ENCODE measurements at regions not wholly inside any gene's neighbourhood (a gene's known extent, or its start where the extent isn't known, plus 50 kb on each side); places are given as distances from the start of the nearest gene placed in this dataset.

GRCh38 chr3:161818106-161818505, 321.5 kb downstream of the OTOL1 start:
- no peak for ATAC-seq (replicated peaks in 1 of 2)
- no peaks in the 10 kb centered on the region for H3K27me3 Mint-ChIP-seq (ENCODE audit: low read depth)
- no peak overlapping the region for H3K4me3 Mint-ChIP-seq
- no peak for DNase-seq
- no peaks in the 10 kb centered on the region for H3K36me3 Mint-ChIP-seq (ENCODE audit: insufficient read depth in 2 of 2)
- peaks cover 0 to 2% of the 10 kb centered on the region in 2 donors for H3K9me3 Mint-ChIP-seq
- no peaks in the 10 kb centered on the region for H3K4me1 Mint-ChIP-seq (ENCODE audit: low read depth)
- no peak overlapping the region for H3K27ac Mint-ChIP-seq

GRCh38 chr3:161821591-161821990, 325.0 kb downstream of the OTOL1 start:
- DNase-seq (no peak), ATAC-seq (replicated peaks in 1 of 2) (no peak)
- Mint-ChIP-seq H3K9me3 (peaks cover 0 to 5% of the 10 kb centered on the region in 2 donors), H3K27ac (no peak overlapping the region), H3K4me3 (no peak overlapping the region), H3K36me3 (ENCODE audit: insufficient read depth in 2 of 2) (no peaks in the 10 kb centered on the region), H3K4me1 (ENCODE audit: low read depth) (no peaks in the 10 kb centered on the region), H3K27me3 (ENCODE audit: low read depth) (no peaks in the 10 kb centered on the region)

- H3K36me3 Mint-ChIP-seq (ENCODE audit: insufficient read depth in 2 of 2), result no peaks in the 10 kb centered on the region
- H3K4me1 Mint-ChIP-seq (ENCODE audit: low read depth), result no peaks in the 10 kb centered on the region
- ATAC-seq (replicated peaks in 1 of 2), result no peak
- no peak overlapping the region for H3K4me3 Mint-ChIP-seq
- no peaks in the 10 kb centered on the region for H3K27me3 Mint-ChIP-seq (ENCODE audit: low read depth)
- H3K27ac Mint-ChIP-seq, result no peak overlapping the region
- peaks cover 0 to 6% of the 10 kb centered on the region in 2 donors for H3K9me3 Mint-ChIP-seq
- no peak for DNase-seq
Observed at GRCh38 chr3:161822291-161822690, 325.7 kb downstream of the OTOL1 start.

- ATAC-seq (replicated peaks in 1 of 2), result no peak
Observed at GRCh38 chr3:161823910-161824309, 327.3 kb downstream of the OTOL1 start.

GRCh38 chr3:161838021-161838420, 341.4 kb downstream of the OTOL1 start:
- Mint-ChIP-seq H3K36me3 (ENCODE audit: insufficient read depth in 2 of 2) (no peaks in the 10 kb centered on the region), H3K4me3 (no peak overlapping the region), H3K9me3 (peaks cover 8 to 10% of the 10 kb centered on the region in 2 donors), H3K27me3 (ENCODE audit: low read depth) (no peaks in the 10 kb centered on the region), H3K27ac (no peak overlapping the region), H3K4me1 (ENCODE audit: low read depth) (no peaks in the 10 kb centered on the region)
- ATAC-seq (replicated peaks in 1 of 2), result no peak
- DNase-seq, result no peak

More at GRCh38 chr3:161823910-161824309, 327.3 kb downstream of the OTOL1 start:
- H3K4me1 Mint-ChIP-seq (ENCODE audit: low read depth), result no peaks in the 10 kb centered on the region
- H3K27me3 Mint-ChIP-seq (ENCODE audit: low read depth), result no peaks in the 10 kb centered on the region
- peaks cover 0 to 6% of the 10 kb centered on the region in 2 donors for H3K9me3 Mint-ChIP-seq
- no peak overlapping the region for H3K27ac Mint-ChIP-seq
- DNase-seq, result no peak
- no peak overlapping the region for H3K4me3 Mint-ChIP-seq
- H3K36me3 Mint-ChIP-seq (ENCODE audit: insufficient read depth in 2 of 2), result no peaks in the 10 kb centered on the region

GRCh38 chr3:161848376-161848775, 351.8 kb downstream of the OTOL1 start:
- ATAC-seq (replicated peaks in 1 of 2) (no peak), DNase-seq (no peak)
- no peaks in the 10 kb centered on the region for H3K27me3 Mint-ChIP-seq (ENCODE audit: low read depth)
- no peaks in the 10 kb centered on the region for H3K4me1 Mint-ChIP-seq (ENCODE audit: low read depth)
- no peak overlapping the region for H3K4me3 Mint-ChIP-seq
- H3K36me3 Mint-ChIP-seq (ENCODE audit: insufficient read depth in 2 of 2), result no peaks in the 10 kb centered on the region
- peaks cover 0 to 2% of the 10 kb centered on the region in 2 donors for H3K9me3 Mint-ChIP-seq
- H3K27ac Mint-ChIP-seq, result no peak overlapping the region

GRCh38 chr3:161851941-161852566, 355.4 kb downstream of the OTOL1 start:
- ATAC-seq (replicated peaks in 1 of 2), result no peak

GRCh38 chr3:161852744-161853143, 356.1 kb downstream of the OTOL1 start:
- no peaks in the 10 kb centered on the region for H3K27me3 Mint-ChIP-seq (ENCODE audit: low read depth)
- H3K9me3 Mint-ChIP-seq, result no peaks in the 10 kb centered on the region
- H3K36me3 Mint-ChIP-seq (ENCODE audit: insufficient read depth in 2 of 2), result no peaks in the 10 kb centered on the region
- no peak for ATAC-seq (replicated peaks in 1 of 2)
- no peak overlapping the region for H3K27ac Mint-ChIP-seq
- no peak for DNase-seq
- no peak overlapping the region for H3K4me3 Mint-ChIP-seq
- no peaks in the 10 kb centered on the region for H3K4me1 Mint-ChIP-seq (ENCODE audit: low read depth)

More at GRCh38 chr3:161851941-161852566, 355.4 kb downstream of the OTOL1 start:
- Mint-ChIP-seq H3K4me1 (ENCODE audit: low read depth) (no peaks in the 10 kb centered on the region), H3K27me3 (ENCODE audit: low read depth) (no peaks in the 10 kb centered on the region), H3K4me3 (no peak overlapping the region), H3K36me3 (ENCODE audit: insufficient read depth in 2 of 2) (no peaks in the 10 kb centered on the region), H3K27ac (no peak overlapping the region), H3K9me3 (no peaks in the 10 kb centered on the region)
- DNase-seq, result peak; percentile 14 to 34

GRCh38 chr3:161854232-161854771, 357.7 kb downstream of the OTOL1 start:
- ATAC-seq (replicated peaks in 1 of 2), result no peak

GRCh38 chr3:161859057-161859456, 362.4 kb downstream of the OTOL1 start:
- no peaks in the 10 kb centered on the region for H3K36me3 Mint-ChIP-seq (ENCODE audit: insufficient read depth in 2 of 2)
- H3K4me3 Mint-ChIP-seq, result no peak overlapping the region
- H3K9me3 Mint-ChIP-seq, result peaks cover 0 to 1% of the 10 kb centered on the region in 2 donors
- ATAC-seq (replicated peaks in 1 of 2) (no peak), DNase-seq (no peak)
- H3K4me1 Mint-ChIP-seq (ENCODE audit: low read depth), result no peaks in the 10 kb centered on the region
- H3K27me3 Mint-ChIP-seq (ENCODE audit: low read depth), result no peaks in the 10 kb centered on the region
- no peak overlapping the region for H3K27ac Mint-ChIP-seq

More at GRCh38 chr3:161854232-161854771, 357.7 kb downstream of the OTOL1 start:
- no peak overlapping the region for H3K27ac Mint-ChIP-seq
- H3K4me1 Mint-ChIP-seq (ENCODE audit: low read depth), result no peaks in the 10 kb centered on the region
- no peaks in the 10 kb centered on the region for H3K36me3 Mint-ChIP-seq (ENCODE audit: insufficient read depth in 2 of 2)
- H3K27me3 Mint-ChIP-seq (ENCODE audit: low read depth), result no peaks in the 10 kb centered on the region
- DNase-seq, result peak in 1 of 2 donors; percentile 3
- H3K9me3 Mint-ChIP-seq, result peaks cover 0 to 1% of the 10 kb centered on the region in 2 donors
- H3K4me3 Mint-ChIP-seq, result no peak overlapping the region

GRCh38 chr3:161859865-161860450, 363.4 kb downstream of the OTOL1 start:
- DNase-seq (no peak), ATAC-seq (replicated peaks in 1 of 2) (no peak)
- no peaks in the 10 kb centered on the region for H3K36me3 Mint-ChIP-seq (ENCODE audit: insufficient read depth in 2 of 2)
- peaks cover 0 to 1% of the 10 kb centered on the region in 2 donors for H3K9me3 Mint-ChIP-seq
- H3K4me3 Mint-ChIP-seq, result no peak overlapping the region
- H3K4me1 Mint-ChIP-seq (ENCODE audit: low read depth), result no peaks in the 10 kb centered on the region
- no peaks in the 10 kb centered on the region for H3K27me3 Mint-ChIP-seq (ENCODE audit: low read depth)
- no peak overlapping the region for H3K27ac Mint-ChIP-seq

GRCh38 chr3:161863775-161864174, 367.2 kb downstream of the OTOL1 start:
- Mint-ChIP-seq H3K27me3 (ENCODE audit: low read depth) (no peaks in the 10 kb centered on the region), H3K4me3 (no peak overlapping the region), H3K4me1 (ENCODE audit: low read depth) (no peaks in the 10 kb centered on the region), H3K36me3 (ENCODE audit: insufficient read depth in 2 of 2) (no peaks in the 10 kb centered on the region), H3K27ac (no peak overlapping the region), H3K9me3 (no peaks in the 10 kb centered on the region)
- no peak for DNase-seq
- ATAC-seq (replicated peaks in 1 of 2), result no peak

- DNase-seq, result no peak
- H3K27ac Mint-ChIP-seq, result no peak overlapping the region
- ATAC-seq (replicated peaks in 1 of 2), result no peak
- no peak overlapping the region for H3K4me3 Mint-ChIP-seq
- H3K4me1 Mint-ChIP-seq (ENCODE audit: low read depth), result no peaks in the 10 kb centered on the region
- peaks cover 2 to 3% of the 10 kb centered on the region in 2 donors for H3K9me3 Mint-ChIP-seq
- H3K36me3 Mint-ChIP-seq (ENCODE audit: insufficient read depth in 2 of 2), result no peaks in the 10 kb centered on the region
- no peaks in the 10 kb centered on the region for H3K27me3 Mint-ChIP-seq (ENCODE audit: low read depth)
Observed at GRCh38 chr3:161866176-161866575, 369.6 kb downstream of the OTOL1 start.

All from activated T-cell treated with anti-CD3 and anti-CD28 coated beads, Interleukin-2, amount 50 U/mL, for 72 hours (primary cell).